NT2/D1 (cell line): ENCODE measurements at regions not wholly inside any gene's neighbourhood (a gene's known extent, or its start where the extent isn't known, plus 50 kb on each side); places are given as distances from the start of the nearest gene placed in this dataset.

Source experiments
- SUZ12 ChIP-seq: IDR thresholded peaks from 2 replicates; pipeline ENCODE4 v1.6.1; 2011; ENCODE audit not compliant: insufficient read length, insufficient read depth; ENCODE audit errors: extremely low read depth
- YY1 ChIP-seq: IDR thresholded peaks from 2 replicates; pipeline ENCODE4 v1.6.1; 2011; ENCODE audit not compliant: insufficient read length, insufficient read depth
- ZNF274 ChIP-seq: IDR thresholded peaks from 2 replicates; pipeline ENCODE4 v1.6.1; 2011; ENCODE audit warnings: mild to moderate bottlenecking, low read depth, low read length

- TF ChIP-seq SUZ12 (no peak), YY1 (no peak), ZNF274 (no peak)
Observed at GRCh38 chr10:128241023-128241422, 114.8 kb upstream of the MKI67 start.
